A549 (cell line): ENCODE measurements at regions not wholly inside any gene's neighbourhood (a gene's known extent, or its start where the extent isn't known, plus 50 kb on each side); places are given as distances from the start of the nearest gene placed in this dataset.

ENCODE experiments used
- CEBPB ChIP-seq, 2 experiments: fragments of >200 bp in 1 of 2; sonication (Bioruptor Twin) in 1 of 2; formaldehyde crosslinking in 1 of 2; IDR thresholded peaks; 2 replicates each; pipeline ENCODE4 v1.6.1; 2012 to 2016
- CHD2 ChIP-seq: fragments of 150-350 bp; IDR thresholded peaks from 2 replicates; pipeline ENCODE4 v1.6.1; 2014; ENCODE audit warnings: low read length; ENCODE audit not compliant: partially characterized antibody
- CHD4 ChIP-seq: fragments of 200-600 bp; sonication (generic); IDR thresholded peaks from 2 replicates; pipeline ENCODE4 v1.6.1; 2016; ENCODE audit warnings: antibody characterized with exemption, mild to moderate bottlenecking, borderline replicate concordance
- CTCF ChIP-seq: fragments of >200 bp; sonication (Bioruptor Twin); formaldehyde crosslinking; IDR thresholded peaks from 3 replicates; pipeline ENCODE4 v1.5.1; 2016
- EP300 ChIP-seq, 2 experiments: fragments of >200 bp; sonication (Bioruptor Twin); formaldehyde crosslinking; IDR thresholded peaks; 2 replicates in 1 of 2; 3 replicates in 1 of 2; pipeline ENCODE4 v1.6.1; 2016 to 2017
- HOXA7 ChIP-seq: fragments of 250-450 bp; sonication (Bioruptor Pico); IDR thresholded peaks from 2 replicates; pipeline ENCODE4 v1.5.0; 2020; ENCODE audit warnings: mild to moderate bottlenecking, moderate library complexity
- NFE2L2 ChIP-seq: fragments of 150-350 bp; conservative IDR thresholded peaks from 2 replicates; pipeline ENCODE4 v1.6.1; 2014; ENCODE audit warnings: low read length
- PHF8 ChIP-seq: fragments of 200-600 bp; sonication (generic); IDR thresholded peaks from 2 replicates; pipeline ENCODE4 v1.6.1; 2016; ENCODE audit warnings: low read depth, mild to moderate bottlenecking, antibody characterized with exemption, moderate library complexity, borderline replicate concordance
- POLR2A ChIP-seq: IDR thresholded peaks from 2 replicates; pipeline ENCODE4 v1.6.1; 2012; ENCODE audit warnings: mild to moderate bottlenecking, low read length
- RAD21 ChIP-seq, 2 experiments: fragments of >200 bp in 1 of 2; sonication (Bioruptor Twin) in 1 of 2; formaldehyde crosslinking in 1 of 2; IDR thresholded peaks in 1 of 2; conservative IDR thresholded peaks in 1 of 2; 2 replicates in 1 of 2; 3 replicates in 1 of 2; pipeline ENCODE4 v1.6.1; 2012 to 2018; ENCODE audit warnings: inconsistent platforms in 1 of 2
- REST ChIP-seq: fragments of 200-600 bp; sonication (generic); IDR thresholded peaks from 2 replicates; pipeline ENCODE4 v1.6.1; 2016; ENCODE audit warnings: antibody characterized with exemption, mild to moderate bottlenecking, moderate library complexity
- RFX5 ChIP-seq: fragments of 450-650 bp; IDR thresholded peaks from 2 replicates; pipeline ENCODE4 v1.7.1; 2014; ENCODE audit warnings: antibody characterized with exemption, mild to moderate bottlenecking, moderate library complexity
- USF2 ChIP-seq: fragments of 450-650 bp; IDR thresholded peaks from 2 replicates; pipeline ENCODE4 v1.6.1; 2014; ENCODE audit warnings: antibody characterized with exemption

- TF ChIP-seq NFE2L2 (no peak), EP300 (IDR thresholded peaks at IDR 0.05) (no peak), PHF8 (no peak), CTCF (no peak), POLR2A (no peak), CEBPB (IDR thresholded peaks at IDR 0.05) (no peak), RFX5 (no peak), CHD2 (no peak), RAD21 (conservative IDR thresholded peaks at IDR 0.05 in 1 of 2, IDR thresholded peaks at IDR 0.05 in 1 of 2) (no peak), REST (no peak), HOXA7 (CRISPR knock-in tag) (no peak), CHD4 (no peak), USF2 (no peak)
Measured at GRCh38 chr18:40576507-40577115, 1378.4 kb upstream of the PIK3C3 start.
